ENCODE measurements at regions not wholly inside any gene's neighbourhood (a gene's known extent, or its start where the extent isn't known, plus 50 kb on each side); places are given as distances from the start of the nearest gene placed in this dataset.

GRCh38 chr15:53351373-53351772, 408.1 kb downstream of the WDR72 start:
- TF ChIP-seq POLR2A (IDR thresholded peaks at IDR 0.05; ENCODE audit: low read depth) (no peak), POLR2AphosphoS5 (IDR thresholded peaks at IDR 0.05) (no peak), EP300 (IDR thresholded peaks at IDR 0.05) (no peak)
- TF ChIP-seq, protein P1, sequence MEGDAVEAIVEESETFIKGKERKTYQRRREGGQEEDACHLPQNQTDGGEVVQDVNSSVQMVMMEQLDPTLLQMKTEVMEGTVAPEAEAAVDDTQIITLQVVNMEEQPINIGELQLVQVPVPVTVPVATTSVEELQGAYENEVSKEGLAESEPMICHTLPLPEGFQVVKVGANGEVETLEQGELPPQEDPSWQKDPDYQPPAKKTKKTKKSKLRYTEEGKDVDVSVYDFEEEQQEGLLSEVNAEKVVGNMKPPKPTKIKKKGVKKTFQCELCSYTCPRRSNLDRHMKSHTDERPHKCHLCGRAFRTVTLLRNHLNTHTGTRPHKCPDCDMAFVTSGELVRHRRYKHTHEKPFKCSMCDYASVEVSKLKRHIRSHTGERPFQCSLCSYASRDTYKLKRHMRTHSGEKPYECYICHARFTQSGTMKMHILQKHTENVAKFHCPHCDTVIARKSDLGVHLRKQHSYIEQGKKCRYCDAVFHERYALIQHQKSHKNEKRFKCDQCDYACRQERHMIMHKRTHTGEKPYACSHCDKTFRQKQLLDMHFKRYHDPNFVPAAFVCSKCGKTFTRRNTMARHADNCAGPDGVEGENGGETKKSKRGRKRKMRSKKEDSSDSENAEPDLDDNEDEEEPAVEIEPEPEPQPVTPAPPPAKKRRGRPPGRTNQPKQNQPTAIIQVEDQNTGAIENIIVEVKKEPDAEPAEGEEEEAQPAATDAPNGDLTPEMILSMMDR (IDR thresholded peaks at IDR 0.05): no peak

All from esophagus muscularis mucosa (tissue), 4 donors.